OCI-LY7 (cell line): ENCODE measurements at regions not wholly inside any gene's neighbourhood (a gene's known extent, or its start where the extent isn't known, plus 50 kb on each side); places are given as distances from the start of the nearest gene placed in this dataset.

Experiments
- BruUV-seq: library from RNA; stranded (reverse); fragments of 400-500 nt; replicated peaks from 2 replicates; lab custom pipeline; 2021; lab: Mats Ljungman, UMichigan
- CTCF ChIA-PET: fragments of 300-600 bp; sonication (Branson Sonifier 250); formaldehyde crosslinking; loops from one replicate; lab custom pipeline; 2022; ENCODE audit warnings: antibody characterized with exemption; ENCODE audit not compliant: unreplicated experiment; lab: Charles Lee
- POLR2A ChIA-PET: fragments of 300-600 bp; sonication (Branson Sonifier 250); formaldehyde crosslinking; loops from one replicate; lab custom pipeline; 2022; ENCODE audit warnings: antibody characterized with exemption; lab: Charles Lee
- DNase-seq: peaks from one replicate; pipeline ENCODE4 v3.0.0-alpha.2; 2015; ENCODE audit warnings: low spot score
- H2AFZ ChIP-seq: fragments of 200-600 bp; sonication (generic), shearing (Covaris generic); 2 replicates; pipeline ENCODE4 v1.6.1; 2014; ENCODE audit warnings: mild to moderate bottlenecking, antibody characterized with exemption, low read length, moderate library complexity
- H3K27ac ChIP-seq: fragments of 200-600 bp; sonication (generic); 2 replicates; pipeline ENCODE4 v1.5.1; 2014; ENCODE audit warnings: mixed run types, low read depth, mild to moderate bottlenecking, moderate library complexity, low read length, inconsistent platforms; ENCODE audit not compliant: poor library complexity, severe bottlenecking
- H3K36me3 ChIP-seq: fragments of 200-600 bp; sonication (generic); 2 replicates; pipeline ENCODE4 v1.6.1; 2014; ENCODE audit warnings: mild to moderate bottlenecking, antibody characterized with exemption, low read length, moderate library complexity, mixed read lengths; ENCODE audit not compliant: insufficient read depth
- H3K4me1 ChIP-seq: fragments of 200-600 bp; sonication (generic); 2 replicates; pipeline ENCODE4 v1.5.1; 2014; ENCODE audit warnings: mild to moderate bottlenecking, low read length; ENCODE audit not compliant: insufficient read depth, poor library complexity, severe bottlenecking
- H3K4me2 ChIP-seq: fragments of 200-600 bp; sonication (generic); 2 replicates; pipeline ENCODE4 v1.6.1; 2014; ENCODE audit warnings: mild to moderate bottlenecking, low read length
- H3K4me3 ChIP-seq: fragments of 200-600 bp; sonication (generic); 2 replicates; pipeline ENCODE4 v1.5.1; 2014; ENCODE audit warnings: mild to moderate bottlenecking, low read depth, low read length; ENCODE audit not compliant: poor library complexity, severe bottlenecking
- H3K79me2 ChIP-seq: fragments of 200-600 bp; sonication (generic); 2 replicates; pipeline ENCODE4 v1.6.1; 2016; ENCODE audit warnings: low read depth, mild to moderate bottlenecking, low read length, moderate library complexity, mixed read lengths; ENCODE audit not compliant: insufficient read depth
- H3K9me2 ChIP-seq: fragments of 200-600 bp; sonication (generic); 2 replicates; pipeline ENCODE4 v1.6.1; 2016; ENCODE audit warnings: mild to moderate bottlenecking, low read length, mixed read lengths; ENCODE audit not compliant: insufficient read depth
- H3K9me3 ChIP-seq: fragments of 200-600 bp; sonication (generic); 2 replicates; pipeline ENCODE4 v1.6.1; 2014; ENCODE audit warnings: mild to moderate bottlenecking, mixed run types, low read length, mixed read lengths
- H4K20me1 ChIP-seq: fragments of 200-600 bp; sonication (generic); 2 replicates; pipeline ENCODE4 v1.6.1; 2014; ENCODE audit warnings: mild to moderate bottlenecking, antibody characterized with exemption, low read length, moderate library complexity, mixed read lengths; ENCODE audit not compliant: insufficient read depth
- CTCF ChIP-seq: fragments of 200-600 bp; sonication (generic); conservative IDR thresholded peaks from 2 replicates; pipeline ENCODE4 v1.5.1; 2014; ENCODE audit warnings: mild to moderate bottlenecking, antibody characterized with exemption, low read length, moderate library complexity, mixed read lengths
- EZH2phosphoT487 ChIP-seq: fragments of 200-600 bp; sonication (generic); IDR thresholded peaks from 2 replicates; pipeline ENCODE4 v1.6.1; 2018; ENCODE audit warnings: low read depth, borderline replicate concordance, mild to moderate bottlenecking, mixed run types, antibody characterized with exemption, low read length, moderate library complexity, mixed read lengths
- intact Hi-C: fragments of 100-400 bp; cut with micrococcal nuclease; formaldehyde crosslinking; loops from one replicate; pipeline ENCODE4 v1.10.0; 2022; ENCODE audit not compliant: unreplicated experiment

DNA sequence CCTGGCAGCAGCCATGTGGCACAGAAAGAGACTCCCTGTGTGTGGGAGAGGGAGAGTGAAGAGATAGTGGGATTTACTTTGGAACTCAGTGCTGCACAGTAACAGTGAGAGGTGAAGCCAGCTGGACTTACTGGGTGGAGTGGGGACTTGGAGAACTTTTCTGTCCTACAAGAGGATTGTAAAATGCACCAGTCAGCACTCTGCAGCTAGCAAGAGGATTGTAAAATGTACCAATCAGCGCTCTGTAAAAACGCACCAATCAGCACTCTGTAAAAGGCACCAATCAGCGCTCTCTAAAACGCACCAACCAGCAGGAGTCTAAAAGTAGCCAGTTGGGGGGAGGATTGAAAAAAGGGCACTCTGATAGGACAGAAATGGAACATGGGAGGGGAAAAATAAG lies 688.8 kb upstream of the ALCAM start:
- Histone ChIP-seq H4K20me1 (no peaks in the 10 kb centered on the region), H3K4me2 (no peak overlapping the region), H3K79me2 (no peaks in the 10 kb centered on the region), H3K4me1 (no peaks in the 10 kb centered on the region), H3K9me3 (no peaks in the 10 kb centered on the region), H3K36me3 (no peaks in the 10 kb centered on the region), H2AFZ (no peak overlapping the region), H3K4me3 (no peak overlapping the region), H3K27ac (no peak overlapping the region), H3K9me2 (no peaks in the 10 kb centered on the region)
- no peak for DNase-seq
- BruUV-seq: no TSS peak
- POLR2A ChIA-PET: no interaction called here
- CTCF ChIA-PET: no interaction called here
- no peak for TF ChIP-seq EZH2phosphoT487
- intact Hi-C loops: no loop called here

DNA sequence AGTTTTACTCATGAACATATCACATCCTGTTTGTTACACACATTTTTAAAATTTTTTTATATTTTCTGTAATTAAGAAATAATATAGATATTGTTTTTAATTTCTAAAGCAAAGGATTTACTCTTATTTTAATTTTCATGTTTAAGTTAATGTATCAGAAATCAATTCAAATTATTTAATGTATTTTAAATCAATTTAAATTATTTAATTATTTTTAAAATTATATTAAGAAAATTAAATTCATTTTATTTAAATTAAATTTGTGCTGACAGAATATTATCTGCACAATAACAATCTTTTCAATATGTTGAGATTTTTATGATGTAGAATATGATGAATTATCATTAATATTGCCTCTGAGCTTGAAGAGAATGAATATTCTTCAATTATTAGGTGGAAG lies 681.2 kb upstream of the ALCAM start:
- DNase-seq: no peak
- ChIA-PET POLR2A (no interaction called here), CTCF (no interaction called here)
- Histone ChIP-seq H3K4me3 (no peak overlapping the region), H3K4me2 (no peak overlapping the region), H4K20me1 (no peaks in the 10 kb centered on the region), H2AFZ (no peak overlapping the region), H3K27ac (no peak overlapping the region), H3K36me3 (no peaks in the 10 kb centered on the region), H3K4me1 (no peaks in the 10 kb centered on the region), H3K9me3 (no peaks in the 10 kb centered on the region), H3K79me2 (no peaks in the 10 kb centered on the region), H3K9me2 (no peaks in the 10 kb centered on the region)
- intact Hi-C loops: no loop called here
- TF ChIP-seq CTCF (no peak), EZH2phosphoT487 (no peak)
- BruUV-seq: no TSS peak

- no peak overlapping the region for H3K4me2 ChIP-seq
- no peak overlapping the region for H3K4me3 ChIP-seq
- no peaks in the 10 kb centered on the region for H3K9me2 ChIP-seq
- H2AFZ ChIP-seq: no peak overlapping the region
- no peak overlapping the region for H3K27ac ChIP-seq
- ChIA-PET CTCF (no interaction called here), POLR2A (no interaction called here)
- BruUV-seq: no TSS peak
- H3K9me3 ChIP-seq: no peaks in the 10 kb centered on the region
- TF ChIP-seq CTCF: no peak
- TF ChIP-seq EZH2phosphoT487: no peak
- intact Hi-C loops: no loop called here
- no peaks in the 10 kb centered on the region for H4K20me1 ChIP-seq
- no peaks in the 10 kb centered on the region for H3K79me2 ChIP-seq
- H3K4me1 ChIP-seq: no peaks in the 10 kb centered on the region
- H3K36me3 ChIP-seq: no peaks in the 10 kb centered on the region
- DNase-seq: no peak
These were observed 679.3 kb upstream of the ALCAM start for GRCh38 chr3:104687362-104687761.
